ENCODE measurements at regions not wholly inside any gene's neighbourhood (a gene's known extent, or its start where the extent isn't known, plus 50 kb on each side); places are given as distances from the start of the nearest gene placed in this dataset.
"Not testable (repeated sequence)": the region's sequence is repeated elsewhere in the genome, so short reads cannot be mapped to it uniquely, and the experiment has no call there.

DNA sequence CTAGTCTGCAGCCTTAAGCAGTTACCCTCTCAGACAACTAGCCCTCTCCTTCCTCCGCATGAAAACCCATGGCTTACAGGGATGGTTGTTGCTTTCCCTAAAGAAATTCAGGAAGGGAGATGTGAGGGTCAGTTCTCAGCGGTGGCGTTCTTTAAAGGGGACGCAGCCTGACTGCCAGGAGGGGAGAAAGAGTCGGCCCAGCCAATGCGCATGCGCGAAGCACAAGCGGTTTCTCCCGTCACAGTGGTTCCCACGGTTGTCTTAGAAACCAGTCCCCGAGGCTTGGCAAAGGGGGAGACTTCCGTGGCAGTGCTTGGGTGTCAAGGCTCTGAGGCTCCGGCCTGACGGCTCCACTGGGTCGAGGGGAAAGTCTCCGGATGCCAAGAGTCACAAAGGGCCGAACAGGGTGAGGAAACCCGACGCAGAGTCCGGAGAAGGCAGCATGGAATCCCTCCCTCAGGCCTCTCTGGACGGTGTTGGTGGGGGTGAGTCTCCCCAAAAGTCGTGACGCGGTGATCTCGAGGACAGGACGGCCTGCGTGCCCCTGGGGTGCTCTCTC, 140.8 kb upstream of the ANKRD20A1 start:
- TF ChIP-seq, protein P1, sequence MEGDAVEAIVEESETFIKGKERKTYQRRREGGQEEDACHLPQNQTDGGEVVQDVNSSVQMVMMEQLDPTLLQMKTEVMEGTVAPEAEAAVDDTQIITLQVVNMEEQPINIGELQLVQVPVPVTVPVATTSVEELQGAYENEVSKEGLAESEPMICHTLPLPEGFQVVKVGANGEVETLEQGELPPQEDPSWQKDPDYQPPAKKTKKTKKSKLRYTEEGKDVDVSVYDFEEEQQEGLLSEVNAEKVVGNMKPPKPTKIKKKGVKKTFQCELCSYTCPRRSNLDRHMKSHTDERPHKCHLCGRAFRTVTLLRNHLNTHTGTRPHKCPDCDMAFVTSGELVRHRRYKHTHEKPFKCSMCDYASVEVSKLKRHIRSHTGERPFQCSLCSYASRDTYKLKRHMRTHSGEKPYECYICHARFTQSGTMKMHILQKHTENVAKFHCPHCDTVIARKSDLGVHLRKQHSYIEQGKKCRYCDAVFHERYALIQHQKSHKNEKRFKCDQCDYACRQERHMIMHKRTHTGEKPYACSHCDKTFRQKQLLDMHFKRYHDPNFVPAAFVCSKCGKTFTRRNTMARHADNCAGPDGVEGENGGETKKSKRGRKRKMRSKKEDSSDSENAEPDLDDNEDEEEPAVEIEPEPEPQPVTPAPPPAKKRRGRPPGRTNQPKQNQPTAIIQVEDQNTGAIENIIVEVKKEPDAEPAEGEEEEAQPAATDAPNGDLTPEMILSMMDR (IDR thresholded peaks at IDR 0.05; ENCODE audit: borderline replicate concordance, extremely low read depth, low read length, poor library complexity, severe bottlenecking), result not testable (repeated sequence)
- not testable (repeated sequence) for TF ChIP-seq EZH2 (IDR thresholded peaks at IDR 0.05; ENCODE audit: borderline replicate concordance, low read depth, low read length, severe bottlenecking)
